ENCODE measurements at regions not wholly inside any gene's neighbourhood (a gene's known extent, or its start where the extent isn't known, plus 50 kb on each side); places are given as distances from the start of the nearest gene placed in this dataset.

DNA sequence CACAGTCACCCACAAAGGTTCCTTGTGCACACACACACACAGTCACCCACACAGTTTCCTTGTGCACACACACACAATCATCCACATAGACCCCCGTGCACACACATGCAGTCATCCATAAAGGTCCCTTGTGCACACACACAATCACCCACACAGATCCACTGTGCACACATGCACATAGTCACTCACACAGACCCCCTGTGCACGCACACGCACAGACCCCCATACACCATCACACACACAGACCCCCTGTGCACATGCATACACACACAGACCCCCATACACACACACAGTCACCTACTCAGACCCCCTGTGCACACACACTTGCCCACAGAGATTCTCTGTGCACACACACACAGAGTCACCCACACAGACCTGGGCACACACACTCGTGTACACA, 107.1 kb downstream of the HSPH1 start:
- TF ChIP-seq, protein P1, sequence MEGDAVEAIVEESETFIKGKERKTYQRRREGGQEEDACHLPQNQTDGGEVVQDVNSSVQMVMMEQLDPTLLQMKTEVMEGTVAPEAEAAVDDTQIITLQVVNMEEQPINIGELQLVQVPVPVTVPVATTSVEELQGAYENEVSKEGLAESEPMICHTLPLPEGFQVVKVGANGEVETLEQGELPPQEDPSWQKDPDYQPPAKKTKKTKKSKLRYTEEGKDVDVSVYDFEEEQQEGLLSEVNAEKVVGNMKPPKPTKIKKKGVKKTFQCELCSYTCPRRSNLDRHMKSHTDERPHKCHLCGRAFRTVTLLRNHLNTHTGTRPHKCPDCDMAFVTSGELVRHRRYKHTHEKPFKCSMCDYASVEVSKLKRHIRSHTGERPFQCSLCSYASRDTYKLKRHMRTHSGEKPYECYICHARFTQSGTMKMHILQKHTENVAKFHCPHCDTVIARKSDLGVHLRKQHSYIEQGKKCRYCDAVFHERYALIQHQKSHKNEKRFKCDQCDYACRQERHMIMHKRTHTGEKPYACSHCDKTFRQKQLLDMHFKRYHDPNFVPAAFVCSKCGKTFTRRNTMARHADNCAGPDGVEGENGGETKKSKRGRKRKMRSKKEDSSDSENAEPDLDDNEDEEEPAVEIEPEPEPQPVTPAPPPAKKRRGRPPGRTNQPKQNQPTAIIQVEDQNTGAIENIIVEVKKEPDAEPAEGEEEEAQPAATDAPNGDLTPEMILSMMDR (IDR thresholded peaks at IDR 0.05) = no peak
- no peak for TF ChIP-seq POLR2A (IDR thresholded peaks at IDR 0.05)
- TF ChIP-seq POLR2AphosphoS5 (IDR thresholded peaks at IDR 0.05) = no peak
- intact Hi-C loops (cut with DNase I) = no loop called here

DNA sequence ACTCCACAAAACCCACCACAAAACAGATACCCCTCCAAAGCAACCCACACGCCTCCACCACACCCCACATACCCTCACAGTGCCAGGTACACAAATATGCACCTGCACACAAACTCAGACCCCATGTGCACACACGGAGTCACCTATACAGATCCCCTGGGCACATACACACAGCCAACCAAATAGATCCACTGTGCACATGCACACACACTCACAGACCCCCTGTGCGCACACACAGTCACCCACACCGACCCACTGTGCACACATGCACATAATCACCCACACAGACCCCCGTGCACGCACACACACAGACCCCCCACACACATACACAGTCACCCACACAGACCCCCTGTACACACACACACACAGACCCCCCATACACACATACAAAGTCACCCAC, 107.8 kb downstream of the HSPH1 start:
- Histone ChIP-seq H3K27ac (no peak overlapping the region), H3K4me1 (replicated peaks) (no peaks in the 10 kb centered on the region), H3K36me3 (no peaks in the 10 kb centered on the region), H3K4me3 (no peak overlapping the region), H3K27me3 (replicated peaks; ENCODE audit: insufficient read depth) (no peaks in the 10 kb centered on the region), H3K9me3 (no peaks in the 10 kb centered on the region)
- 93% methylated on average over 6 of the region's 6 CpGs for WGBS
- intact Hi-C loops (cut with DNase I) = no loop called here
- DNase-seq (ENCODE audit: low spot score) = no peak
- TF ChIP-seq POLR2A (IDR thresholded peaks at IDR 0.05) (no peak), POLR2AphosphoS5 (IDR thresholded peaks at IDR 0.05) (no peak)
- TF ChIP-seq, protein P1 (IDR thresholded peaks at IDR 0.05) = no peak

More for the DNA sequence above, 107.1 kb downstream of the HSPH1 start:
- 88% methylated on average over 4 of the region's 4 CpGs for WGBS
- no peak for DNase-seq (ENCODE audit: low spot score)
- no peaks in the 10 kb centered on the region for H3K27me3 ChIP-seq (replicated peaks; ENCODE audit: insufficient read depth)
- no peak overlapping the region for H3K4me3 ChIP-seq
- H3K36me3 ChIP-seq = no peaks in the 10 kb centered on the region
- no peak overlapping the region for H3K27ac ChIP-seq
- H3K4me1 ChIP-seq (replicated peaks) = no peaks in the 10 kb centered on the region
- no peaks in the 10 kb centered on the region for H3K9me3 ChIP-seq

DNA sequence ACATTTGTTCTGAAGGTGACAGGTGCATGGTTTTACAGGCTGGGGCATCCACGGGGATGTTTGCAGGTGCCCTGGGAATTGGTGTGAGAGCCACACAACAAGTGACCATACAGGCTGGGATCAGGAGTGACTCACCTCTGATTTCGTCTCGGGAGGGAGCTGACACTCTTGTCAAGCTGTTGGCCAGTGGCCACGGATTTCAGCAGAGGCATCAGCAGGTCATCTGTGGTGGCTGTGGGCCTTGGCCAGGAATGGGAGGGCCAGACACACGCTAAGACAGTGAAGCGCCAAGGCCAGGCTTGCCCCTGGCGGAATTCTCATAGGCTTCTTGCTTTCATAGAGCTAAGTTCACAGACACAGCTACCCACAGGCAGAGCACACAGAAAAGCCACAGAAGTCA, 108.6 kb downstream of the HSPH1 start:
- no peaks in the 10 kb centered on the region for H3K4me1 ChIP-seq (replicated peaks)
- TF ChIP-seq, protein P1 (IDR thresholded peaks at IDR 0.05) = no peak
- no peak for TF ChIP-seq POLR2AphosphoS5 (IDR thresholded peaks at IDR 0.05)
- no peaks in the 10 kb centered on the region for H3K27me3 ChIP-seq (replicated peaks; ENCODE audit: insufficient read depth)
- H3K36me3 ChIP-seq = no peaks in the 10 kb centered on the region
- H3K9me3 ChIP-seq = no peaks in the 10 kb centered on the region
- no peak overlapping the region for H3K27ac ChIP-seq
- WGBS = 44% methylated on average over 7 of the region's 7 CpGs
- intact Hi-C loops (cut with DNase I) = no loop called here
- no peak for DNase-seq (ENCODE audit: low spot score)
- no peak overlapping the region for H3K4me3 ChIP-seq

DNA sequence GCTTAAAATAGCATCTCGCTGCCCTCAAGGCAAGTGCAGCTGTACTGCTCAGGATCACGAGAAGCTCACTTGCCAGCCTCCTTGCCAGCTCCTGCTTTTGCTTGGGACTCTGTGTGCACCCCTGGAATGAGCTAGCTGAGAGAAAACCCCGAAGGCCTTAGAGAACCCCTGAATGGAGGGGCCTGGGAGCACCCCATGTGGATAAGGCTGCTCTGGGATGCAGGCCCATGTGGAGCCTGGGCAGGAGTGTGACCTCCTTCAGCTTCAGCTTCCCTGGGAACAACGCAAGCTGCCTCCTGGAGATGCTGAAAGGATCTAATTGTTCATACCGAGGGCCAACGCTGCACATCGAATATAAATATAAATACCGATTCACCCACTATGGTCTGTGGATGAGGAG, 109.2 kb downstream of the HSPH1 start:
- TF ChIP-seq POLR2AphosphoS5 (IDR thresholded peaks at IDR 0.05) = no peak
- TF ChIP-seq, protein P1 (IDR thresholded peaks at IDR 0.05) = no peak
- no peak for TF ChIP-seq POLR2A (IDR thresholded peaks at IDR 0.05)
- no peaks in the 10 kb centered on the region for H3K4me1 ChIP-seq (replicated peaks)
- WGBS = 90% methylated on average over 8 of the region's 8 CpGs
- H3K4me3 ChIP-seq = no peak overlapping the region
- intact Hi-C loops (cut with DNase I) = no loop called here
- no peak for DNase-seq (ENCODE audit: low spot score)
- H3K27ac ChIP-seq = no peak overlapping the region
- H3K9me3 ChIP-seq = no peaks in the 10 kb centered on the region
- H3K27me3 ChIP-seq (replicated peaks; ENCODE audit: insufficient read depth) = no peaks in the 10 kb centered on the region
- no peaks in the 10 kb centered on the region for H3K36me3 ChIP-seq

DNA sequence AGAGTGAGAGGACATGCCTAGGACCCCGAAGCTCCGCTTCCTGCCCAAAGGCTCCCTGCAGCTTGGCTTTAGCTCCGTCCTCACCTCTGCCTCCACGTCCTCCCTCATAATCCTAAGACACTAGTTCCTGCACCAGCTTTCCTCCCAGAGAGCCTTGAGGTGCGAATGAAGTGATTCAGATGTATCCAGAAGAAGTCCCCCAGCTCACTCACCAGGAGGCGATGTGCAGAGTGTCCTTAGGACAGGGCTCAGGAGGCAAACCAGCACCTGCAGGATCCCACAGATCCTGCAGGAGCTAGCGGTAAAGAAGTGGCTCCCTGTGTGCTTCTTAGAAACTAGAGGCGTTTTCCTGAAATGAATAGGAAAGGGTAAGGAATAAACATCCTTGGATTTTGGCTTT, 109.7 kb downstream of the HSPH1 start:
- no peak overlapping the region for H3K4me3 ChIP-seq
- H3K27ac ChIP-seq = no peak overlapping the region
- no peaks in the 10 kb centered on the region for H3K36me3 ChIP-seq
- H3K9me3 ChIP-seq = no peaks in the 10 kb centered on the region
- intact Hi-C loops (cut with DNase I) = no loop called here
- TF ChIP-seq POLR2A (IDR thresholded peaks at IDR 0.05) (no peak), POLR2AphosphoS5 (IDR thresholded peaks at IDR 0.05) (no peak)
- TF ChIP-seq, protein P1 (IDR thresholded peaks at IDR 0.05) = no peak
- H3K4me1 ChIP-seq (replicated peaks) = no peaks in the 10 kb centered on the region
- no peak for DNase-seq (ENCODE audit: low spot score)
- no peaks in the 10 kb centered on the region for H3K27me3 ChIP-seq (replicated peaks; ENCODE audit: insufficient read depth)
- WGBS = 91% methylated on average over 8 of the region's 8 CpGs
